Calu3 (cell line): ENCODE measurements at regions not wholly inside any gene's neighbourhood (a gene's known extent, or its start where the extent isn't known, plus 50 kb on each side); places are given as distances from the start of the nearest gene placed in this dataset.
A peak's percentile ranks its signal among the peaks of the same experiment; 100 is the strongest.

Source experiments
- BruUV-seq: library from RNA; stranded (reverse); fragments of 400-500 nt; replicated peaks from 2 replicates; lab custom pipeline; 2021; lab: Mats Ljungman, UMichigan
- CTCF ChIA-PET: fragments of 300-600 bp; sonication (Branson Sonifier 250); formaldehyde crosslinking; loops from one replicate; lab custom pipeline; 2022; ENCODE audit warnings: antibody characterized with exemption; lab: Charles Lee
- DNase-seq: peaks from one replicate; pipeline ENCODE4 v3.0.0; 2022
- H3K27ac Mint-ChIP-seq: one replicate; pipeline ENCODE4 v1.8.0; 2022; ENCODE audit warnings: mixed read lengths; ENCODE audit not compliant: unreplicated experiment
- H3K27me3 Mint-ChIP-seq: one replicate; pipeline ENCODE4 v1.8.0; 2022; ENCODE audit warnings: mixed read lengths; ENCODE audit not compliant: unreplicated experiment
- H3K36me3 Mint-ChIP-seq: one replicate; pipeline ENCODE4 v1.8.0; 2022; ENCODE audit warnings: mild to moderate bottlenecking, moderate library complexity, mixed read lengths; ENCODE audit not compliant: insufficient read depth, unreplicated experiment
- H3K4me1 Mint-ChIP-seq: one replicate; pipeline ENCODE4 v1.8.0; 2022; ENCODE audit warnings: mild to moderate bottlenecking, low read depth, mixed read lengths; ENCODE audit not compliant: unreplicated experiment
- H3K4me3 Mint-ChIP-seq: one replicate; pipeline ENCODE4 v1.8.0; 2022; ENCODE audit warnings: mild to moderate bottlenecking, low read depth, moderate library complexity, mixed read lengths; ENCODE audit not compliant: unreplicated experiment
- H3K9me3 Mint-ChIP-seq: one replicate; pipeline ENCODE4 v1.8.0; 2022; ENCODE audit warnings: low read depth, mixed read lengths; ENCODE audit not compliant: unreplicated experiment
- intact Hi-C: fragments of 100-400 bp; cut with micrococcal nuclease; formaldehyde crosslinking; loops from one replicate; pipeline ENCODE4 v1.10.0; 2022; ENCODE audit not compliant: unreplicated experiment
- TF ChIP-seq, protein P1 (sequence below): fragments of 200-600 bp; IDR thresholded peaks from one replicate; pipeline ENCODE4 v1.8.0; 2022; ENCODE audit warnings: antibody characterized with exemption; ENCODE audit not compliant: unreplicated experiment

DNA sequence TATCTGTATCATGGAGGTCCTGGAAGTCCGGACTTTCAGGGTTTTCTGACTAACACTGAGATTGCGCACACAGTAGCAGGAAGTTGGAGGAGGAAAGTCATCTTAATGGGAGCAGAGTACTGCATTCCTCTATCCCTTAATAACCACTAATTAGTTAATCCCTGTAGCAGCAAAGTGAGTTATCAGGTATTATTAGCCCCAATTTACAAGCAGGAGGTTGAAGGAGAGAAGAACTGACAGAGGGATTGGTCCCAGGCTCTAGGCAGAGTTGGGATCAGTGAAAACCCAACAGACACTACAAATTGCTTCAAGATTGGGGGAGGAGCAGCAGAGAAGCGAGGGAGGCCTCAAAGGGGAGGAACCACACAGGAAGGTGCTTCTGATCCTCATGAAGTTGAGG, 74.5 kb upstream of the XPA start:
- intact Hi-C loops = no loop called here
- Mint-ChIP-seq H3K27me3 (no peaks in the 10 kb centered on the region), H3K27ac (no peak overlapping the region), H3K4me1 (no peaks in the 10 kb centered on the region), H3K4me3 (no peak overlapping the region), H3K36me3 (no peaks in the 10 kb centered on the region), H3K9me3 (no peaks in the 10 kb centered on the region)
- CTCF ChIA-PET = interaction anchor here (1.7 kb wide), 1 partner anchor 8 kb away, joined by 3 read pairs; no protein-coding TSS in a partner anchor
- no peak for DNase-seq
- TF ChIP-seq, protein P1, sequence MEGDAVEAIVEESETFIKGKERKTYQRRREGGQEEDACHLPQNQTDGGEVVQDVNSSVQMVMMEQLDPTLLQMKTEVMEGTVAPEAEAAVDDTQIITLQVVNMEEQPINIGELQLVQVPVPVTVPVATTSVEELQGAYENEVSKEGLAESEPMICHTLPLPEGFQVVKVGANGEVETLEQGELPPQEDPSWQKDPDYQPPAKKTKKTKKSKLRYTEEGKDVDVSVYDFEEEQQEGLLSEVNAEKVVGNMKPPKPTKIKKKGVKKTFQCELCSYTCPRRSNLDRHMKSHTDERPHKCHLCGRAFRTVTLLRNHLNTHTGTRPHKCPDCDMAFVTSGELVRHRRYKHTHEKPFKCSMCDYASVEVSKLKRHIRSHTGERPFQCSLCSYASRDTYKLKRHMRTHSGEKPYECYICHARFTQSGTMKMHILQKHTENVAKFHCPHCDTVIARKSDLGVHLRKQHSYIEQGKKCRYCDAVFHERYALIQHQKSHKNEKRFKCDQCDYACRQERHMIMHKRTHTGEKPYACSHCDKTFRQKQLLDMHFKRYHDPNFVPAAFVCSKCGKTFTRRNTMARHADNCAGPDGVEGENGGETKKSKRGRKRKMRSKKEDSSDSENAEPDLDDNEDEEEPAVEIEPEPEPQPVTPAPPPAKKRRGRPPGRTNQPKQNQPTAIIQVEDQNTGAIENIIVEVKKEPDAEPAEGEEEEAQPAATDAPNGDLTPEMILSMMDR = no peak
- no TSS peak for BruUV-seq

- CTCF ChIA-PET = interaction anchor here (1.7 kb wide), 1 partner anchor 9 kb away, joined by 3 read pairs; no protein-coding TSS in a partner anchor
- no peaks in the 10 kb centered on the region for H3K27me3 Mint-ChIP-seq
- TF ChIP-seq, protein P1 = no peak
- intact Hi-C loops = no loop called here
- no TSS peak for BruUV-seq
- DNase-seq = no peak
- no peak overlapping the region for H3K27ac Mint-ChIP-seq
- H3K9me3 Mint-ChIP-seq = no peaks in the 10 kb centered on the region
- no peaks in the 10 kb centered on the region for H3K36me3 Mint-ChIP-seq
- H3K4me1 Mint-ChIP-seq = no peaks in the 10 kb centered on the region
- H3K4me3 Mint-ChIP-seq = no peak overlapping the region
Measured at GRCh38 chr9:97772145-97772544, 75.0 kb upstream of the XPA start.

DNA sequence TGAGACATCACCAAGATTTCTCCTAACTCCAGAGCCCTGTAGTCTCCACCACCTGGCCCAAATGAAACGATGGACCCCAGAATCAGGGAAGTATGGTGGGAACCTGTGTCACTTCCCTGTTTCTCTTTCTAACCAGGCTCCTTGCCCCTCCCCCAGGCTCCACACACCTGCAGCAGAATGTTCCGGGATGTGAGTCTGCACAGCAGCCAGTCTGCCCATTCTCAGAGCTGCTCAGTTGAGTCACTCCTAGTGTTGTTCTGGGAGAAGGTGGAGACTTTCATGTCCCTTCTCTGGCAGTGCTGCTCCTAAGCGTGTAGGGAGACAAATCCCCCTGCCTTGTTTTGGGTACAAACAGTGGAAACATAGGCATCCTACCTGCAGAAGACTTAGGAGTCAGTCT, 76.0 kb upstream of the XPA start:
- Mint-ChIP-seq H3K4me3 (no peak overlapping the region), H3K27me3 (no peaks in the 10 kb centered on the region), H3K9me3 (no peaks in the 10 kb centered on the region), H3K4me1 (no peaks in the 10 kb centered on the region), H3K27ac (no peak overlapping the region), H3K36me3 (no peaks in the 10 kb centered on the region)
- intact Hi-C loops = no loop called here
- CTCF ChIA-PET = interaction anchor here (0.6 to 1.7 kb wide), 2 partner anchors 9 to 627 kb away, joined by 3 to 8 read pairs; no protein-coding TSS in a partner anchor
- no TSS peak for BruUV-seq
- TF ChIP-seq, protein P1 = no peak
- peak; percentile 15 for DNase-seq

GRCh38 chr9:97773723-97774122, 76.6 kb upstream of the XPA start:
- CTCF ChIA-PET = interaction anchor here (0.6 kb wide), 1 partner anchor 626 kb away, joined by 8 read pairs; no protein-coding TSS in a partner anchor
- BruUV-seq = no TSS peak

More at GRCh38 chr9:97773723-97774122, 76.6 kb upstream of the XPA start:
- no peaks in the 10 kb centered on the region for H3K27me3 Mint-ChIP-seq
- no peak overlapping the region for H3K4me3 Mint-ChIP-seq
- H3K4me1 Mint-ChIP-seq = no peaks in the 10 kb centered on the region
- TF ChIP-seq, protein P1 = no peak
- H3K9me3 Mint-ChIP-seq = no peaks in the 10 kb centered on the region
- no peaks in the 10 kb centered on the region for H3K36me3 Mint-ChIP-seq
- DNase-seq = peak; percentile 38
- H3K27ac Mint-ChIP-seq = no peak overlapping the region
- intact Hi-C loops = no loop called here
